GM18517 (cell line): ENCODE measurements at regions not wholly inside any gene's neighbourhood (a gene's known extent, or its start where the extent isn't known, plus 50 kb on each side); places are given as distances from the start of the nearest gene placed in this dataset.
"Not testable (repeated sequence)": the region's sequence is repeated elsewhere in the genome, so short reads cannot be mapped to it uniquely, and the experiment has no call there.

Experiments used
- ATAC-seq: cut with Tn5 transposase; IDR thresholded peaks from one replicate; pipeline ENCODE4 v1.9.1; 2021; ENCODE audit warnings: mild to moderate bottlenecking, moderate library complexity; ENCODE audit not compliant: unreplicated experiment

DNA sequence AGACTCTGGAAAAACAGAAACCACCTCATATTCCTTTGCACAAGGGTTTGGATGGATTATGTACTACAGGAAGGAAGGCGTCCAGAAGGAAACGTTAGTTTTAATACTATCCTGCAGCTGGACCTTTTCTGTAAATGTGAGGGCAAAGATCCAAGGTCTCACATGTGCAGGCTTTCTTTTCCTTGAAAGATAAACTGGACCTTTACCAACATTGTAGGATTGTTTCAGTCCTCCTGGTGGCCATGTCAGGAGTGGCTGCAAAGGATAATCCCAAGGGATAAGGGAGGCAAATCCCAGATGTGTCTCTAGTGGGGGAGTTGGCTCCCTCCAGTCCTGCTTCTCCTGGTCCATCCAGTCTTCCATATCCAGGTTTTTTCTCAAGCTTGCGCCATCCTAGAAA lies 397.5 kb downstream of the HTR1A start:
- ATAC-seq: no peak

- ATAC-seq: no peak
Observed at GRCh38 chr5:63563008-63563917, 399.0 kb downstream of the HTR1A start.

DNA sequence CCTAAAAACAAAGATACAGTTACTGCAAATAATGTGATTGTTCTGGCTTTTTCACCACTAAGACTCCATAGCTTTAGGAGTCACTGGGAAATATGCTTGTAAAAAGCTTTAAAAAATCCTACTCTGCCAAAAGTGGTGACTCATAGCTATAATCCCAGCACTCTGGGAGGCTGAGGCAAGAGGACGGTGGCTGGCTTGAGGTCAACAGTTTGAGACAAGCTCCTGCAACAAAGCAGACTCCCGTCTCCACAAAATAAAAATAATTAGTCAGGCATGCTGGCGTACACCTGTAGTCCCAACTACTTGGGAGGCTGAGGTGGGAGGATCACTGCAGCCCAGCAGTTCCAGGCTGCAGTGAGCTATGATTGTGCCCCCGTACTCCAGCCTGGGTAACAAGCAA lies 406.4 kb downstream of the HTR1A start:
- no peak for ATAC-seq

GRCh38 chr5:63554191-63554590 lies 408.1 kb downstream of the HTR1A start:
- no peak for ATAC-seq

- no peak for ATAC-seq
Observed at GRCh38 chr5:63553073-63553472, 409.2 kb downstream of the HTR1A start.

DNA sequence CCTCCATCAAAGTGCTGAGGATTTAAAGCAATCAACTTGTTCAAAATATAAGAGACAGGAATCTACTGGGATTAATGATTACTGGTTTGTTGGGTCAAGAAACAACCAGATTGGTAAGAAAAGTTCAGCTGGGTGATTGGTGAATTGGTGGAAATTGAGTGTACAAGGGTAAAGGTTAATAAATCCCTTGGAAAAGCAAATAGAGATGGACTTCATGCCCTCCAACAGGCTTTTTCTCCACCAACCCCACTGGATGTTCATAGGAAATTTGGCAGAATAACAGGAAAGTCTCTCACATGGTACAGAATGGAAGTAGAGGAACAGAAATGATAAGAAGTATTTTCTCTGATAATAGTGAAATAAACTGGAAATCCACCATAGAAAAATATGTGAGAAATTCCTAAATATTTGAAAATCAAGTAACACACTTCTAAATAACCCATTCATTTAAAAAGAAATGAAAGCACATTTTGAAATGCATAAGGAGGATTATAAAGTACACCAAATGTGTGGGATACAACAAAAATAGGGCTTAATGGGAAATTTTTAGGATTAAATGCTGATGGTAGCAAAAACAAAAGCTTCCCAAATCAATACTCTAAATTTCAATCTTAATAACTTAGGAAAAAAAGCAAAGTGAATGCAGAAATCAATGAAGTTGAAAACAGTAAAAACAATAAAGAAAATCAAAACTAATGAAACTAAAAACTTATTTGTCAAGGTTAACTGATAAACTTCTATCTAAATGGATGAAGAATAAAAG lies 426.2 kb downstream of the HTR1A start:
- no peak for ATAC-seq

DNA sequence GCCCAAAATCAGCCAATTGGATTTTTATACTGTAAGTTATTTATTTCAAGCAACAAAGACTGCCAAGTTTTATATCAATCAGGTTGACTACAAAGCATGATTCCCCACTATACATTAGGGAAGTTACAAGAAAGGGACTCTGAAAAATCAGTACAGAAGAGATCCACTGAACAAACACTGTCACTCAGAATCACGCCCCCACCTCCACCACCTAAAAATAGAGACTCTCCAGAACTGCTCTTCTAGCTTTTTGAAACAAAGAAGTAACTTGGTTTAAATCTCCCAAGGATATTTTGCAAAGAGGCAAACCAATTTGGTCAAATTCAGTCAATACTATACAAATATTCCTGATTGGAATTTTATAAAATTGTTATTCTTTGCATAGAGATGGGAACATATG lies 438.0 kb downstream of the HTR1A start:
- ATAC-seq: no peak

DNA sequence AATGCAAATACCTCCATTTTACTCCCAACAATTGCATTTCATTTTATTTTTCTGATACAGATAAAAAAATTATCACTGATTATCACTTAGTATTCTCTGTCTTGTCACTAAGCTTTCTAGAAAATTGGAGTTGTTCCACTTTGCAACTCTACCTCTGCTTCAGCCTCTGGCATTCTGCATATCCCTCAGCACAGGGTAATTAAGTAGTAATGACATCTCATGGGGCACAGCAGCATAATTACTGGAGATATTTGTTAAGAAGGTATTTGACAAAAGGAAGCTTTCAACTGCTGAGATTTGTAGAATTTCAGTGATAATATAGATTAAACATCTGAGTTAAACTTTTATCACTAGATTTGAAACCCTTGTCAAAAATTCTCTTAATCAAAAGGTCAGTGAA lies 446.2 kb downstream of the HTR1A start:
- ATAC-seq: no peak

GRCh38 chr5:63500242-63500641 lies 462.0 kb downstream of the HTR1A start:
- ATAC-seq: no peak

DNA sequence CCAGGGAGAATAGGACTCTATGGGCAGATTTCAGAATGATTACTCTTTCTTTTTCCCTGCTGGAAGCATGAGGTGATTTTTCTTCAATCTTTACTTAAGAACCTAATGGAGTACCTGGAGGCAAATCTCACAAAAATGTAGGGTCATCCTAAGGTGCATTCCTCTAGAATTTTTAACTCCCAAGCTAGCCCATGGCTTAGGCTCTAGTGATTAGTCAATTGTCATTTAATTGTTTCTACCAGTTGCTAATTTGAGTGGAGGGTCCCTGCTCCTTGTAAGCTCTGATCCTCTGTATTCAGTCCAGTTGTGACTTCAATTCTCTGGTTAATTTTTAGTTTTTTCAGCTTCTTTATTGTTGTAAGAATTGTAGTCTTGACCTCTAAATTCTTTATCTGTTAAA lies 467.0 kb downstream of the HTR1A start:
- no peak for ATAC-seq

GRCh38 chr5:63483338-63483737 lies 478.9 kb downstream of the HTR1A start:
- ATAC-seq: no peak

GRCh38 chr5:63473335-63473967 lies 488.8 kb downstream of the HTR1A start:
- ATAC-seq: no peak

- no peak for ATAC-seq
Observed at GRCh38 chr5:63456279-63456678, 506.0 kb downstream of the HTR1A start.

DNA sequence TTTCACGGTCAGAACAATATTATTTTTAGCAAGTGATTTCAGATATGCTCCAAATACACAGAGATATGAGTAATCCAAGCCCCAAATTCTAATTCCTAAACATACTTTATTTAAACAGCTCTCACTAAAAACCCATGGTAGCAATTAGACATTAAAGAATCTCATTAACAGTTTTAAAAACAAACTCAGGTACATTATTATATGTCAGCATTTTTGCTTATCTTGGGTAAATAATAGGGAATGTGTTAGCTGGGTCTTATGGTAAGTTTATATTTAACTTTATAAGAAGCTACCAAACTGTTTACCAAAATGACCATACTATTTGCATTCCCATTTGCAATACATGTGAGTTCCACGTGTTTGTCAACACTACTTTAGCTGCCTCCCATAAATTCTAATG lies 511.1 kb downstream of the HTR1A start:
- no peak for ATAC-seq

GRCh38 chr5:63439537-63439936 lies 522.7 kb downstream of the HTR1A start:
- no peak for ATAC-seq

DNA sequence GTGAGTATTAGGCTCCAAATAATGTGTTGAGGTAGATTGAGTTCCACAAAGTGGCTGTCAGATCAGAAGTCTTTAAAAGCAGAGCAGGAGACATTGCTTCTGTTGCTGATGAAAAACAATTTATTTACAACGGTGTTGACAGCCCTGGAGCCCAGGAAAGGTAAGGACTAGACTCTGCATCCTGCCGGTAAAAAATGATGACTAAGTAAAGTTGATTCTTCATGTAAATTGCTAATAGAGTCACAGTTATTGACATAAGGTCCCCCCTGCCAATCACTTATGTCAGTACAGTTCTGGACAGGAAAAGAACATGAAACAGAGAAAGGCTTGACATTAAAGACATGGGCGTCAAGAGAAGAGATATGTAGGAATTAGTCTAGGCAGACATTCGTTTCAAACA lies 552.5 kb downstream of the HTR1A start:
- no peak for ATAC-seq

- no peak for ATAC-seq
Observed at GRCh38 chr5:63408984-63409383, 553.3 kb downstream of the HTR1A start.

DNA sequence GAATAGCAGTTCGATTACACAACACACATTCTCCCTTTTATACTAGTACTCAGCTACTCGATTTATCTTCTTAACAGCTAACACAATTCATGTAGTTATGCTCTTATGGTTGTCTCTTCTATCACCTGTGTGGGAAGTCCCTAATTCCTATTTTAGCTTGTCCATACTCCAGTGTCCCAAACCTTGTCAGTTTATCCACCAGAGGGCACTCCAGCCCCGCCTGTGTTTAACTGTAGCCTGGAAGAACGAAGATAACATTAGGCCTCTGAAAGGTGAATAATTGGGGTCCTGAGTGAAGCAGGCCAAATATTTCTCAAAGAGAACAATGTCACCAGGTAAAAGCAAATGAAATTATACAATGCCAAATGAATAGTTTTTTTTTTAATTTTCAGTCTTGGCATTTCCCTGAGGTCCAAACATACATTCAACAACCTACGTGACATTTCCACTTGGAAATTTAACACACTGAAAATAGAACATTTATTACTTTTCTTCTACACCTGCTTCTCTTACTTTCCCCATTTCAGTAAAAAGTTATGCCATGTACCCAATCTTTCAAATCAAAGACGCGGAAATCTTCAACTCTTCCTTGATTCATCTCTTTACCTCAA lies 560.7 kb downstream of the HTR1A start:
- peak; percentile 85 for ATAC-seq

DNA sequence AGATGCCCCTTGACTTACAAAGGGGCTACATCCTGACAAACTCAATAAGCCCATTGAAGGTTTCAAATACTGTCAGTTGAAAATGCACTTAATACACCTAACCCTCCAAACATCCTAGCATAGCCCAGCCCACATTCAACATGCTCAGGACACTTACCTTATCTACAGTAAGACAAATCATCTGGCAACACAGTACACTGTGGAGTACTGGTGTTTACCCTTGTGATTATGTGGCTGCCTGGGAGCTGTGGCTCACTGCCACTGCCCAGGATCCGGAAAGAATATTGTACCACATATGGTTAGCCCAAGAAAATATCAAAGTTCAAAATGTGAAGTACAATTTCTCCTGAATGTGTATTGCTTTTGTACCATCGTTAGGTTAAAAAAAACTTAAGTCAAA lies 562.2 kb downstream of the HTR1A start:
- no peak for ATAC-seq

DNA sequence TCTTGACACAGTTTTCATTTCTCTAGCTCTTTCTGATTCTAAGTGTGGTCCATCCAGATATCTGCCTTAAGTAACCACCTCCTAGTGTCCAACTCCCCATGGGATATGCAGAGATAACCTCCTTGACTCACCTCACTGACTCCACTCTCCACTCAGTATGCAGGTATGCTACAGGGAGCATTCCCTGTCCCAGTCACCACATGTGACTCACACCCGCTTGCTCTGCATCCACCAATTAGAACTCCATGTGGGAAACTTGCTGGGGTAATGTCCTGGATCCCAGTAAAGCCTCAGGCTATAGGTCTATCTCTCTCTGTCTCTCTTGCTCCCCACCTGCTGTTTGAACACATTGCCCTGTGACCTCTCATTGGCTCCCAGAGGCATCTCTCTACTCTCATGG lies 563.9 kb downstream of the HTR1A start:
- no peak for ATAC-seq

DNA sequence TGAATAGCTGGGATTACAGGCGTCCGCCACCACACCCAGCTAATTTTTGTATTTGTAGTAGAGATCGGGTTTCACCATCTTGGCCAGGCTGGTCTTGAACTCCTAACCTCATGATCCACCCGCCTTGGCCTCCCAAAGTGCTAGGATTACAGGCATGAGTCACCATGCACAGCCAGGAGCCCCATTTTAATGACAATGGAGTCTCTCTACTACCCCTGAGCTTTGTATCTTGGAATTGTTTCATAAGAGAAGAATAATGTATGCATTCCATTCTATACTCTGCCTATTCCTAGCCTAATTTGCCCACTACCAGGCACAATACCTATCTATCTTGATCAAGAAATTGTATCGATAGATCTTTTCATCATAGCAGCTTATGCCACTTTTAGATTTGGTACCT lies 574.1 kb downstream of the HTR1A start:
- not testable (repeated sequence) for ATAC-seq
